ENCODE measurements at regions not wholly inside any gene's neighbourhood (a gene's known extent, or its start where the extent isn't known, plus 50 kb on each side); places are given as distances from the start of the nearest gene placed in this dataset.

DNA sequence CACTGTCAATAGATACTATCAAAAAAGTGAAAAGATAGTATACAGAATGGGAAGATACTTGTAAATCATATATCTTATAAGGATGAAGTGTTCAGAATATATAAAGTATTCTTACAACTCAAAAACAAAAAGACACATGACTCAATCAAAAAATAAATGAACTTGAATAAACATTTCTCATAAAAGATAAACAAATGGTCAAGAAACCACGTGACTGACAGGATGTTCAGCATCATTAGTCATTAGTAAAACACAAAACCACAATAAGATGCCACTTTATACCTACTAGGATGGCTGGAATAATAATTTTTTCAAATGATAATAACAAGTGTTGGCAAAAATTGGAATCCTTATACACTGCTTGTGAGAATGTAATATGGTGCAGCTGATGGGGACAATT is 729.1 kb upstream of the HS3ST5 start:
- TF ChIP-seq, protein P1, sequence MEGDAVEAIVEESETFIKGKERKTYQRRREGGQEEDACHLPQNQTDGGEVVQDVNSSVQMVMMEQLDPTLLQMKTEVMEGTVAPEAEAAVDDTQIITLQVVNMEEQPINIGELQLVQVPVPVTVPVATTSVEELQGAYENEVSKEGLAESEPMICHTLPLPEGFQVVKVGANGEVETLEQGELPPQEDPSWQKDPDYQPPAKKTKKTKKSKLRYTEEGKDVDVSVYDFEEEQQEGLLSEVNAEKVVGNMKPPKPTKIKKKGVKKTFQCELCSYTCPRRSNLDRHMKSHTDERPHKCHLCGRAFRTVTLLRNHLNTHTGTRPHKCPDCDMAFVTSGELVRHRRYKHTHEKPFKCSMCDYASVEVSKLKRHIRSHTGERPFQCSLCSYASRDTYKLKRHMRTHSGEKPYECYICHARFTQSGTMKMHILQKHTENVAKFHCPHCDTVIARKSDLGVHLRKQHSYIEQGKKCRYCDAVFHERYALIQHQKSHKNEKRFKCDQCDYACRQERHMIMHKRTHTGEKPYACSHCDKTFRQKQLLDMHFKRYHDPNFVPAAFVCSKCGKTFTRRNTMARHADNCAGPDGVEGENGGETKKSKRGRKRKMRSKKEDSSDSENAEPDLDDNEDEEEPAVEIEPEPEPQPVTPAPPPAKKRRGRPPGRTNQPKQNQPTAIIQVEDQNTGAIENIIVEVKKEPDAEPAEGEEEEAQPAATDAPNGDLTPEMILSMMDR (IDR thresholded peaks at IDR 0.05; ENCODE audit: low read length): no peak
- no peak for TF ChIP-seq EZH2 (optimal IDR thresholded peaks at IDR 0.05; ENCODE audit: low read depth, low read length)
